Endothelial cell of umbilical vein (primary cell): ENCODE measurements at regions not wholly inside any gene's neighbourhood (a gene's known extent, or its start where the extent isn't known, plus 50 kb on each side); places are given as distances from the start of the nearest gene placed in this dataset.

ENCODE experiments used
- CTCF ChIP-seq, 2 donors: IDR thresholded peaks; 1 replicate in 1 of 2; 2 replicates in 1 of 2; pipeline ENCODE4 v1.5.1; 2011; ENCODE audit warnings: low read length in 2 of 2, mild to moderate bottlenecking in 2 of 2, moderate library complexity in 2 of 2, control low read depth in 1 of 2, inconsistent platforms in 1 of 2, low read depth in 1 of 2; ENCODE audit not compliant: insufficient read depth in 1 of 2; ENCODE audit errors: extremely low read depth in 1 of 2
- EZH2 ChIP-seq: IDR thresholded peaks from 2 replicates; pipeline ENCODE4 v1.6.1; 2012; ENCODE audit warnings: borderline replicate concordance, low read depth, mild to moderate bottlenecking, moderate library complexity, low read length, inconsistent platforms; ENCODE audit not compliant: severe bottlenecking
- MAX ChIP-seq: IDR thresholded peaks from 2 replicates; pipeline ENCODE4 v1.6.1; 2011; ENCODE audit not compliant: insufficient read depth, insufficient read length
- POLR2A ChIP-seq: IDR thresholded peaks from 2 replicates; pipeline ENCODE4 v1.6.1; 2012; ENCODE audit warnings: low read depth, mild to moderate bottlenecking, control low read depth, low read length
- POLR2AphosphoS5 ChIP-seq: IDR thresholded peaks from 2 replicates; pipeline ENCODE4 v1.6.1; 2012; ENCODE audit warnings: low read depth, mild to moderate bottlenecking, control low read depth, low read length, moderate library complexity; ENCODE audit not compliant: insufficient read depth

GRCh38 chr13:42377640-42378382, 105.9 kb downstream of the AKAP11 start:
- TF ChIP-seq EZH2 (no peak), CTCF (IDR thresholded peaks at IDR 0.05; ENCODE audit: extremely low read depth in 1 of 2, insufficient read depth in 1 of 2, low read depth in 1 of 2, low read length in 2 of 2) (no peak), POLR2A (no peak), POLR2AphosphoS5 (no peak), MAX (no peak)
